GM12873 (cell line): ENCODE measurements at regions not wholly inside any gene's neighbourhood (a gene's known extent, or its start where the extent isn't known, plus 50 kb on each side); places are given as distances from the start of the nearest gene placed in this dataset.

Experiments
- TF ChIP-seq, protein P1 (sequence below): IDR thresholded peaks from 2 replicates; pipeline ENCODE4 v1.5.1; 2012; ENCODE audit warnings: low read depth, mild to moderate bottlenecking, moderate library complexity, low read length, control low read depth; ENCODE audit not compliant: insufficient read depth; ENCODE audit errors: missing control alignments

DNA sequence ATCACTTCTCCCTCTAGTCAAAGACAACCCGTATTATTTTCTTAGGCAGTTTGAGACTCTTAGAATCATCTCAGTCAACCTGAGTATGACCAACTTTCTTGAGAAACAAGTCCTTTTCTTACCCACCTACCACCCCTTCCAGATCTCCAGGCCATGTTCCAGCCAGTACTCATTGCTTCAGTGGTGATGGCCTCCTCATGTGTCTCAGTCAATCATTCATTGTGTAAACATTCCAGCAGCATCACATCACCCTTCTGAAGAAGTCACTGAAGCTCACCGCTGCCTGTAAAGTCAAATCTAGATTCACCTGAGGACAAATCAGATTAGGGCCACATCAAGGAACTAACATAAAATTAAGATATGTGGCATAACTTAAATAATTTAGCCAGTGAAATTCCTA lies 467.2 kb upstream of the NRP1 start:
- TF ChIP-seq, protein P1, sequence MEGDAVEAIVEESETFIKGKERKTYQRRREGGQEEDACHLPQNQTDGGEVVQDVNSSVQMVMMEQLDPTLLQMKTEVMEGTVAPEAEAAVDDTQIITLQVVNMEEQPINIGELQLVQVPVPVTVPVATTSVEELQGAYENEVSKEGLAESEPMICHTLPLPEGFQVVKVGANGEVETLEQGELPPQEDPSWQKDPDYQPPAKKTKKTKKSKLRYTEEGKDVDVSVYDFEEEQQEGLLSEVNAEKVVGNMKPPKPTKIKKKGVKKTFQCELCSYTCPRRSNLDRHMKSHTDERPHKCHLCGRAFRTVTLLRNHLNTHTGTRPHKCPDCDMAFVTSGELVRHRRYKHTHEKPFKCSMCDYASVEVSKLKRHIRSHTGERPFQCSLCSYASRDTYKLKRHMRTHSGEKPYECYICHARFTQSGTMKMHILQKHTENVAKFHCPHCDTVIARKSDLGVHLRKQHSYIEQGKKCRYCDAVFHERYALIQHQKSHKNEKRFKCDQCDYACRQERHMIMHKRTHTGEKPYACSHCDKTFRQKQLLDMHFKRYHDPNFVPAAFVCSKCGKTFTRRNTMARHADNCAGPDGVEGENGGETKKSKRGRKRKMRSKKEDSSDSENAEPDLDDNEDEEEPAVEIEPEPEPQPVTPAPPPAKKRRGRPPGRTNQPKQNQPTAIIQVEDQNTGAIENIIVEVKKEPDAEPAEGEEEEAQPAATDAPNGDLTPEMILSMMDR: no peak

DNA sequence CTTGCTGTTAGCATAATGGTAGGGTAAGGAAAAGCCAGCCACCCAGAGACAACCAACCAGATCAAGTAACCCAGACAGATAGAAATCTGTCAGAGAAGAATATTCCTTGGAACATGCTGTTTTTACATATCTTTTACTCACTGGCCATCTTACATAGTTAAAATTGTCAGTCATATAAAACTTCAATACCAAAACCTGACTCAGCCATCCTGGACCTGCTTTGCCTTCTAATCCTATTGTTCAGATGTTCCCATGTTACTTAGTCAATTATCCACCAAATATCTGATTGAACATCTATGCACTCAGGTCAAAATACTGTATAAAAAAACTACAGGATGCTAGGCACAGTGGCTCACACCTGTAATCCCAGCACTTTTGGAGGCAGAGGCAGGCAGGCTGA lies 466.5 kb upstream of the NRP1 start:
- TF ChIP-seq, protein P1: no peak

DNA sequence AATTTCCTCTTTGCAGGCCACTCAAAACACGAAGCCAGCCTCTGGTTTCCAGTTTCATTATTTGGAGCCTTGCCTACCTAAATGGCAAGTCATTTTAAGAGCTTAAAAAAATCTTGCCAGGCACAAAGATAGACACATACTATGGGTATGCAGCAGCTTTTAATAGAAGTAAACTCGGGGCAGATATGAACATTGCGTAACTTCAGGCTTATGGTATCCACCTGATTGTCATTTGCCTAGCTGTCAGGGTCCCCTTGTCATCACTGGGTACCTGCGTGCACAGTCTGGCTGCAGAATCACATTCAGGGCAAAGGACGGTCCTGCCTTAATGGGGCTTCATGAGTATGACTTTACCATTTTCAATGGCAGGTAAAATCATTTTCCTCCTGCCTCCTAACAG lies 466.1 kb upstream of the NRP1 start:
- TF ChIP-seq, protein P1: no peak

DNA sequence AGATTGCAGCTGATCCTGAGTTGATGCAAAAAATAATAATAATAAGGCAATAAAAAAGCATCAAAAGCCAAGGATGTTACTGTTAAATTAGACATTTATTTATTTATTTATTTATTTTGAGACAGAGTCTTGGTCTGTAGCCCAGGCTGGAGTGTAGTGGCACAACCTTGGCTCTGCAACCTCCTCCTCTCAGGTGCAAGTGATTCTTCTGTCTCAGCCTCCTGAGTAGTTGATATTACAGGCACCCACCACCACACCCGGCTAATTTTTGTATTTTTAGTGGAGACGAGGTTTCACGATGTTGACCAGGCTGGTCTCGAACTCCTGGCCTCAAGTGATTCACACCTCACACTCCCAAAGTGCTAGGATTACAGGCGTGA lies 465.5 kb upstream of the NRP1 start:
- TF ChIP-seq, protein P1: no peak

DNA sequence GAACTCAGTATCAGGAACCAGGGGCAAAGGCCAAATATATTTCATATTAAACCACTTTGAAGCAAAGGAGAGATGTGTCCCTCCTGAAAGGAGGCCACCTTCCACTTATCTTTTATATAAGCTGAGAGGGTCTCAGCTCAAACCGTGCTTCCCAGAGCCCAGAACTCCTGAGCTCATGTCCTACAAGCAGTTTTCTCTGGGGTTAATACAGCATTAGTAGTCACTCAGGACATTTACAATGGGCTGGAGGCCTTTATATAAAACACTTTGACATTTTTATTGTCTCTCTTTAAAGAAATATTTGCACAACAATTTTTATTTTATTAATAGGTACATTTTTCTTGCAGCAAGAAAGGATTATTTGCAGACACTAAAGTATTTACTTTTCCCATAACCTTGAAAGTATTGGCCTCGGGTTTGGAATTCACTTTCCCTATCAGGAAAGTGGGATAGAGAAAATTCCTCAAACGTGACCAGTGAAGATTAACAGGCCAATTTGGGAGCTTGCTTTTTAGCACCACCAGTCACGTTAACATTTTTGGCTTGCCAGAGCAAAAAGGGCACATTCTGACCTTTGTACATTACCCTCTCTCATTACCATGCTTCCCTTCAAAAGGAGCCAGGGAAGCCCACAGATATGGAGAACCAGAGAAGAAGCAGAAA lies 464.9 kb upstream of the NRP1 start:
- TF ChIP-seq, protein P1: no peak

DNA sequence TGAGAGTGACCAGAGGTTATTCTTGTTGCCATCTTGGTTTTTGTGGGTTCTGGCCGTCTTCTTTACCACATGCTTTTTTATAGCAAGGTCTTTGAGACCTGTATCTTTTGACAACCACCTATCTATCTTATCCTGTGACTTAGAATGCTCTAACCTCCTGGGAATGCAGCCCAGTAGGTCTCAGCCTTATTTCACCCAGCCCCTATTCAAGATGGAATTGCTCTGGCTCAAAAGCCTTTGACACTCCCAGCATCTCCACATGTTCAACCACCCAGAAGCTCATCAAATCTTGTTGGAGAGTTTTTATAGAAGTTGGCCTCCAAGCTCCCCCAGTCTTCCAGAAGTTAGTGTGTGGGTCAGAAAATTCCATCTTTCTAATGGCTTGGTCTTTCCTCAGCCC lies 464.3 kb upstream of the NRP1 start:
- TF ChIP-seq, protein P1: no peak

DNA sequence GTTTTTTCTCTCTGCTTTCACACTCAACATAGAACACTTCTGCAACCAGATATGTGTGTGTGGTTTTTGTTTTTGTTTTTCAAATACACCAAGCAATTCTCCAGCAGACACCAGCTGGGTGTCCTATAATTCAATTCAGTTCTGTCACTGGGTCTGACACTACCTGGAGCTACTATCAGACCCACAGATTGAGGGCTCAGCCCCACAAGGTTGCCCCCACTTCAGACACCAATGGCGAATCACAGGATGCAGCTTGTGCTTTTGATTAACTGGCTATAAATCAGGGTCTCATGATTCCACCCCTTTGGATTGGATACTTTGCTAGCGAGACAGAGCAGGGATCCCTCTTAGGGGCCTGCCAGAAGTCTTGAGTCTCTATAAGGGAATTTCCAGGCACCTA lies 462.2 kb upstream of the NRP1 start:
- TF ChIP-seq, protein P1: no peak

DNA sequence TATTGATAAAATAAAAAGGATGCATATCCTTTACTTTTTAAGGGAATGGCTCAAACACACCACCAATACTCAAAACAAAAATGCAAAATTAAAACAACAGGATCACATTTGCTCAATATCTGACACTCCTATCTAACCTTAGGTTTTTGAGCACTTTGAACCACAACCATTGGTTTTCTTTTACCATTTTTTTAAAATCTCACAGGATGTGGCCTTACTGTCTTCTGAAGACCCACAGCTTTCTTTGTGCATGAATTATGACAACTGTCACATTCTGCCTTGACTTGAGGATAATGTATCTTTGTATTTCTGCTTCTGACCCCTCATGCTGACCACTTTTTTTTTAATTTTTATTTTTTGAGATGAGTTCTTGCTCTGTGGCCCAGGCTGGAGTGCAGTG lies 461.1 kb upstream of the NRP1 start:
- TF ChIP-seq, protein P1: no peak
